AG04449 (cell line): ENCODE measurements at regions not wholly inside any gene's neighbourhood (a gene's known extent, or its start where the extent isn't known, plus 50 kb on each side); places are given as distances from the start of the nearest gene placed in this dataset.

Source experiments
- CTCF ChIA-PET: fragments of 350-600 bp; formaldehyde crosslinking; extraction: SDS; loops from one replicate; lab custom pipeline; 2021; ENCODE audit warnings: antibody characterized with exemption; lab: Yijun Ruan, JAX
- POLR2A ChIA-PET: fragments of 400-600, 350-600 bp; formaldehyde crosslinking; extraction: SDS; loops from one replicate; lab custom pipeline; 2020; ENCODE audit warnings: antibody characterized with exemption, inconsistent platforms; lab: Yijun Ruan, JAX
- DNase-seq: peaks from one replicate; pipeline ENCODE4 v3.0.0-alpha.2; 2010; ENCODE audit warnings: low read depth, low spot score
- H3K4me3 ChIP-seq: 2 replicates; pipeline ENCODE4 v1.5.1; 2011; ENCODE audit warnings: low read depth, mild to moderate bottlenecking, control low read depth, low read length
- TF ChIP-seq, protein P1 (sequence below): IDR thresholded peaks from one replicate; pipeline ENCODE4 v1.5.1; 2011; ENCODE audit warnings: mild to moderate bottlenecking, moderate library complexity, low read length, control low read depth, inconsistent platforms; ENCODE audit not compliant: insufficient read depth; ENCODE audit errors: missing control alignments

DNA sequence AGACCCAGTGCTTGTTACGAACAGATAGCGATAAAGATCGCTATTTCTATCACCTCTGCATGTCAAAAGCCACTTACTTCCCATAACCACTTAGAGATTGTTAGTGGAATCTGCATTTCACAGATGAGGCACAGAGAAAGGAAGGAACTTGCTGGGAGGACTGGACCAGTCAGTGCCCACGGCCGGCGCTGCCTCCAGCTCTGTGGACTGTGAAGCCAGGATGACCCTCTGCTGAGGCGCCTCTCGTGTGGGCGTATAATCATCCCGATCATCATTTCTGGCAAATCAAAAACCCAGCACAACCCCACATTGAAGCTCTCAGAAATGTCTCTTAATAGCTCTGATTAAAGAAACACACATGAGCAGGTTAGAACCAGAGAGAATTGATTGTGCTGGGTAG lies 61.5 kb upstream of the ADRA2C start:
- TF ChIP-seq, protein P1, sequence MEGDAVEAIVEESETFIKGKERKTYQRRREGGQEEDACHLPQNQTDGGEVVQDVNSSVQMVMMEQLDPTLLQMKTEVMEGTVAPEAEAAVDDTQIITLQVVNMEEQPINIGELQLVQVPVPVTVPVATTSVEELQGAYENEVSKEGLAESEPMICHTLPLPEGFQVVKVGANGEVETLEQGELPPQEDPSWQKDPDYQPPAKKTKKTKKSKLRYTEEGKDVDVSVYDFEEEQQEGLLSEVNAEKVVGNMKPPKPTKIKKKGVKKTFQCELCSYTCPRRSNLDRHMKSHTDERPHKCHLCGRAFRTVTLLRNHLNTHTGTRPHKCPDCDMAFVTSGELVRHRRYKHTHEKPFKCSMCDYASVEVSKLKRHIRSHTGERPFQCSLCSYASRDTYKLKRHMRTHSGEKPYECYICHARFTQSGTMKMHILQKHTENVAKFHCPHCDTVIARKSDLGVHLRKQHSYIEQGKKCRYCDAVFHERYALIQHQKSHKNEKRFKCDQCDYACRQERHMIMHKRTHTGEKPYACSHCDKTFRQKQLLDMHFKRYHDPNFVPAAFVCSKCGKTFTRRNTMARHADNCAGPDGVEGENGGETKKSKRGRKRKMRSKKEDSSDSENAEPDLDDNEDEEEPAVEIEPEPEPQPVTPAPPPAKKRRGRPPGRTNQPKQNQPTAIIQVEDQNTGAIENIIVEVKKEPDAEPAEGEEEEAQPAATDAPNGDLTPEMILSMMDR = no peak
- no peak overlapping the region for H3K4me3 ChIP-seq
- ChIA-PET CTCF (interaction anchor here (1.4 kb wide), 1 partner anchor 25 kb away, joined by 3 read pairs; no protein-coding TSS in a partner anchor), POLR2A (no interaction called here)
- no peak for DNase-seq

DNA sequence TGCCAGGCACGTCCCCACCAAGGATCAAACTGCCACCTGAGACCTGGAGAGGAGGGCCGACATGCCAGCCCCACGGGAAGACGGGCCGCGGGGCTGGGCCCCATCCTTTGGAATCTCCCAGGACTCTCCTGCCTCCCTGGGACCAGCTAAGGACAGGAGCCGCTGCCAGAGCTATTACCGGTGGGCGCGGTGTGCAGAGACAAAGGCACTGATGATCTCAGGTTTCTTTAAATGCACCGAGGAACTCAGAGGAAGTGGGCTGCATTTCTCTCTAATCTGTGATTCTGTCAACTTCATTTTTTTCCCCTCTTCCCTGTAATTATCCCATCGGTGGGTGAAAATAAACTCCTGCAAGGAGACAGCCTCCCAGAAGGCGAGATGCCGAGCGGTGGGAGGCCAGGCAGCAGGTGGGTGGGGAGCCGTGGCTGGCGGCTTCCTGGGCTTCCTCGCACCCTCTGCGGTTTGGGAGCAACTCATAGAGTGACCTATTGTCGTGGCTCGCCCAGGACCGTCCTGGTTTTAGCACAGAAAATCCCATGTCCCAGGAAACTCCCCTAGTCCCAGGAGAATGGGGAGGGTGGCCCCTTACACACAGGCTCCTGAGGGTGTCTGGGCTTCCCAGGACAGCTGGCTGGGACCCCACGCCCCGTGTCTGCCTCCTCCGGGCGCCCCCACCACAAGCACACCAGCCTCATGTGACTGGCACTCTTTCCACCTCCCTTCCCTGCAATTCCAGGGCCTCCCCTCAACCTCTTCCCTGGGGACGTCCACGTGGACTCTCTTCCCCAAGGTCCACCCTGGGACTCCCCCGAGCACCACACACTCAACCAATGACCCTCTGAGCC lies 62.3 kb upstream of the ADRA2C start:
- CTCF ChIA-PET = no interaction called here
- no peak overlapping the region for H3K4me3 ChIP-seq
- no peak for DNase-seq
- TF ChIP-seq, protein P1 = no peak
- POLR2A ChIA-PET = no interaction called here

DNA sequence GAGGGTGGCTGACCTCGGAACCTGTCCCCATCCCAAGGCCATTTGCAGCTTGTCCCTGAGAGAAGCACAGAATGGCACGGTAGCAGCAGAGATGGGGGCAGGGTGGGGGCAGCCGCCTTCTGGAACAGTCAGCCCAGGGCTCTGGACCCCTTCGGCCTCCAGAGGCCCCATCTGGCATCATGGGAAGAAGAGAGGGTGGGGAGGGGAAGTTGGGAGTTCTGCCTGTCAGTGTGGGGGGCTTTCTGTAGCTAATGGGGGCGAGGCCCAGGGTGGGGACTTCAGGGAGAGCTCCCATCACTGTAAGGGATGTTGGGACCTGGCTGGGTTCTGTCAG lies 62.9 kb upstream of the ADRA2C start:
- no peak overlapping the region for H3K4me3 ChIP-seq
- TF ChIP-seq, protein P1 = no peak
- POLR2A ChIA-PET = no interaction called here
- CTCF ChIA-PET = no interaction called here
- no peak for DNase-seq

DNA sequence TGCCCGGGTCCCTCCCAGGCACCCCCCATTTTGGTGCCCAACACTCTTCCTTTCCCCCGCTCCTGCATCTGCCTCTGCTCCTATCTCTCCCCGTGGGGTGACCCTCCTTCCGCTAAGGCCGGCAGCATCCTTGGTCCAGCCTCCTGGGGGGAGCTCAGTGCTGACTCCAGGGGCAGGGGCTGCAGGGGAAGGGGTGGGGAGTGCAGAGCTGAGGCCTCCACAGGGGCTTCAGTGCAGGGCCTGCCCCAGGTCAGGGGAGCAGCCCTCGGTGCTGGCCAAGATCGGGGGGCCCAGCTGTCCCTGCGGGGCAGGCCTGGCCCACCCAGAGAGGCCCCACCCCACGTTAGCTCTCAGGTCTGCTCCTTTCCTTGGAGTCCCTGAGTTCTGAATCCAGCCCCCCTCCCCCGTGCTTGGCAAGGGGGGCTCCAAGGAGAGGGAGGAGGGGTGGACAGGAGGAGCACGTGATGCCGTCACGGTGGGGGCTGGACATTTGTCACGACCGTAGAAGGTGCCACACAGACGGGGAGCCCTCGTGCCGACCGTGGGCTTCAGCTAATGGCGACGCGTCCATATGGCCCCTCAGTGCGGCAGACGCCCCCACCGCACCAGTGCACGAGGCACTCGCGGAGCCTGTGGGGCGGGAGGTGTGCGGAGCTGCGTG lies 63.5 kb upstream of the ADRA2C start:
- TF ChIP-seq, protein P1 = no peak
- DNase-seq = no peak
- no peak overlapping the region for H3K4me3 ChIP-seq
- ChIA-PET CTCF (no interaction called here), POLR2A (no interaction called here)

DNA sequence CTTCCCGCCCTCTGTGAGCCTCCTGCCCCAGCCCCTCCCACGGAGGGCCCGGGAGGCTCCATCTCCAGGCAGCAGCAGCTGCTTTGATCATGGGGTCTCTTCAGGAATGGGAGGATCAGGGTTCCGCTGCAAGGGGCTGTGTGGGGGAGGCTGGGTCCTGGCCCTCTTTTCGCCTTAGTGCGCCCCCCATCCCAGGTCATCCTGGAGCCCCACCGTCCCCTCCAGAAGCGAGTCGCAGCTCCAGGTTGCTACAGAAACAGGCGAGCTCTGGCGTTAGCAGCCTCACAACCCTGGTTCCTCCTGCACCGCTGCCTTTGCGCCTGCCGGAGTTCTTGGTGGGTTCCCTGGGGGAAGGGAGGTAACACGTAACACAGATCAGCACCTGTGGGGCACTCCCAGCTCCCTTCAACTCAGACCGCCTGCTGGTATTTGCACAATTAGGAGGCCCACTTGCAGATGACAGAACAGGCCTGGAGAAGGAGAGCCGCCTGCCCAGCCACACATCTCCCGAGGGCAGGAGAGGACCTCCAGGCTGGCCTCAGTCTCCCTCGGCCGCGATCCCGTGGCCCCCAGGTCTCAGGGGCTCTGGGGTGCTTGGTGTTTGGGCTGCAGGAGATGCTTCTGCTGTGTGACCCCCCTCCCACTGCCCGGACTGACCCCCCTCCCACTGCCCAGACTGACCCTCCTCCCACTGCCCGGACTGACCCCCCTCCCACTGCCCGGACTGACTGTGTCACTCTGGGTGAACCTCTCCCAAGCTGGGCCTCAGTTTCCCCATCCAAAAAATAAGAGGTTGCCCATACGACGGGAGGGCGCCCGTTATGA lies 64.2 kb upstream of the ADRA2C start:
- ChIA-PET CTCF (no interaction called here), POLR2A (no interaction called here)
- H3K4me3 ChIP-seq = no peak overlapping the region
- no peak for DNase-seq
- TF ChIP-seq, protein P1 = no peak
